ENCODE measurements at regions not wholly inside any gene's neighbourhood (a gene's known extent, or its start where the extent isn't known, plus 50 kb on each side); places are given as distances from the start of the nearest gene placed in this dataset.

- no peak for TF ChIP-seq CTCF (IDR thresholded peaks at IDR 0.05)
- no peak for TF ChIP-seq EP300 (IDR thresholded peaks at IDR 0.05)
- no peak for TF ChIP-seq POLR2A (IDR thresholded peaks at IDR 0.05)
These were observed 798.5 kb upstream of the ARRDC3 start for GRCh38 chr5:92181656-92182055.
